HG03520 (cell line): ENCODE measurements at regions not wholly inside any gene's neighbourhood (a gene's known extent, or its start where the extent isn't known, plus 50 kb on each side); places are given as distances from the start of the nearest gene placed in this dataset.
"Not testable (repeated sequence)": the region's sequence is repeated elsewhere in the genome, so short reads cannot be mapped to it uniquely, and the experiment has no call there.

Source experiments
- ATAC-seq: cut with Tn5 transposase; IDR thresholded peaks from one replicate; pipeline ENCODE4 v1.9.1; 2021; ENCODE audit warnings: mild to moderate bottlenecking, moderate library complexity; ENCODE audit not compliant: unreplicated experiment

DNA sequence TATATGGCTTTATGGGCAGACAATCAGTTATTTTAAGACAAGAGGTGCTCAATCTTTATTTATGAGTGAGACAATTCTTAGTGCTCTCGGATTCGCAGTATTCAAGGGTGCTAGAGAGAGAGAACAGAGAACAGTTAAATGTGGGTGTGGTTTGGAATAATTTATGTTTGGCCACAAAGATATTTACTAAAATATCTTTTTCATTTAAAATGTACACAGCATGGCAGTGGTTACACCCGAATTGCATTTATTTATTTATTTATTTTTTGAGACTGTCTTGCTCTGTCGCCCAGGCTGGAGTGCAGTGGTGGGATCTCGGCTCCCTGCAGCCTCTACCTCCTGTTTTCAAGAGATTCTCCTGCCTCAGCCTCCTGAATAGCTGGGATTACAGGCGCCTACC lies 109.2 kb downstream of the CDCA7 start:
- no peak for ATAC-seq

DNA sequence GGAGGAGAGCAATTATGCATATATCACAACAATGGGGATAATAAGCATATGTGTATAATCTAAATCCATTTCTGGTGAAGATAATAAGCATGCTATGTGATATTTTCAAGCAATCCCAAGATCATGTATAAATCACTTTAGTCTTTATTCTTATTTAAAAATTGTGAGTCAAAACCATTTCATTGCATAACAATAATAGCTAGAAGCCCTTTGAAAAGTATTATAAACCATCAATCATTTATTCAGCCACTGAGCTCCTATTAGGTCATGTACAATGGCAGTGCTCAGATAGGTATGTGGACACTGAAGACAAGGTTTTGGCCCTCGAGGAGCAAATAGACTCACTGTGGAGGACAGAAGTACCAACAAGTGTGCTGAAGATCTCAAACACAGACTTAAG lies 113.1 kb downstream of the CDCA7 start:
- no peak for ATAC-seq

DNA sequence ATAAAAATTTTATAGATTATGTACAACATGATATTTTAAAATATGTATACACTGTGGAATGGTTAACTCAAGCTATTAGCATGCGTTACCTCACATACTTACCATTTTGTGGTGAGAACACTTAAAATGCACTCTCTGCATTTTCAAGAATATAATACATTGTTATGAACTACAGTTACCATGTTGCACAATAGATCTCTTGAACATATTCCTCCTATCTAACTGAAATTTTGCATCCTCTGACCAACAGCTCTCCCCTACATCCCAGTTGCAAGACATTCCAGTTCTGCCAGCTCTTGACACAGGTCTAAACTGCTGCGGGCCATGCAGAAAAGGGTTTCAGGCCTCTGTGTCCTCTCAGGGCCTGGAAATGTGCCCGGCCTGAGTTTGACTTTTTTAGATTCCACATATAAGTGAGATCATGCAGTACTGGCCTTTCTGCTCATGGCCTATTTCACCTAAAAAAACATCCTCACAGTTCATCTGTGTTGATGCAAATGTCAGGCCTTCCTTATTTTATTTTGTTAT lies 113.7 kb downstream of the CDCA7 start:
- no peak for ATAC-seq

DNA sequence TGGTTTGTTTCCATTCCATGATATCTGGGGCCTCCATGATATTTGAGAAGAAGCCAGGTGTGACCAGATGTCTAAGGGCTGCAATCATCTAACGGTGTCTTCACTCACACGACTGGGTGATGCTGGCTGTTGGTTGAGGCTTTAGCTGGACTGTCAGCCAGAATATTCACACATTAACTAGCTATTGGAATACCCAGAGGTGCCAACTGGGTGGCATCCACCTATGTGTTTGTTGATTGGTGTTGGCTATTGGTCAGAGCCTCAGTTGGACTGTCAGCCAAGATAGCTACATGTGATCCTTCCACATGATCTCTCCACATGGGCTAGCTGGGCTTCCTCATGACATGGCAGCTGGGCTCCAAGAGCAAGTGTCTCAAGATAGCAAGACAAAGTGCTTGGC lies 117.4 kb downstream of the CDCA7 start:
- ATAC-seq, result no peak

DNA sequence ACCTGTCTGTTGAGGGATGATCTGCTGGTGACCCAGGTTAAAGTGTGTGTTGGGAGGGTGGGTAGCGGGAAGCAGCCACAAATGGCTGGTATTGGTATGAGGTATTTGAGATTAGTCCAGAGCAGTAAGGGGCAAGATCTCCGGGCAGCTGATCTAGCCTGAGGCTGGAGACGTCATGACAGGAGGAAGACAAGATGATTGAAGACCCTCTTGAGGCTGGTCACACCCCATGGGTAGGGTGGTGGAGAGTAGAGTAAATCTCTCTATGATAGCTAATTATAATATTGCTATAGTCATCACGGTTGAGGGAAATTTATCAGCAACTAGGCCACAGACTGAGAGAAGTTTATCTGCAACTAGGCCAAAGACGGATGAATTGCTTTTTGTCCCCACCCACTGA lies 128.5 kb downstream of the CDCA7 start:
- no peak for ATAC-seq

DNA sequence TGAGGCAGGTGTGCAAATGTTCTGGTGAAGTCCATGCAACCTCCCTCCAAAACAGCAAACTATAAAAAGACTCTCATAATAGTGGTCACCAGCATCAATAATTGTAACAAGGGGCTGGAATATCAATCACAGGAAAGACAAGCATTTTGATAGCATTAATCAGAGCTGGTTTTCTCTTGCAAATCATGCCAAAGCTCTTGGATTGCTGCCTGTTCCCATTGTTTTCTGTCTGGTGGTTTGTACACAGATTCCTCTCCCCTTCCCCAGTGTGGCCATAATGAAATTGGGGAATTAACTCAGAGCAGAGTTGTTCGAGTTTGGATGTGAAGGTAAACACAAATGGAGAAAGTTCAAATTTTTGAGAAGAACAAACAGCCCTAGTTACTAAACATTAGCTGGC lies 134.2 kb downstream of the CDCA7 start:
- no peak for ATAC-seq

DNA sequence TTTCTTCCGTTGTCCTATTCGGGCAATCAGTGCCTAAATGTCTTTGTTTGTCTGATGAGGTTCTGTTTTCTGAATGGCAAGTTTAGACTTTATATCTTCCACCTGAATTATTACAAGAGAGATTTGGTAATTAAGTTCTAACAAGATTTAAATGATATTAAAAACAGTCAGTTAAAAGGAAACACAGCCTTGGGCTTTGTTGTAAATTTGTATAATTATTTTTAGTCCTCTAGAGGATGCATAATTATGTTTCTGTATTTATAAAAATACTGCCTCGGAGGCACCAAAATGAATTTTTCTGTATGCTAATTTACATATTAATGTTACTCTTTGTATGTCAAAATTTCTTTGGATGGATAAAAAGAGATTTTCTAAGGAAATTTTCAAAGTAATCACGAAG lies 136.7 kb downstream of the CDCA7 start:
- ATAC-seq, result no peak

DNA sequence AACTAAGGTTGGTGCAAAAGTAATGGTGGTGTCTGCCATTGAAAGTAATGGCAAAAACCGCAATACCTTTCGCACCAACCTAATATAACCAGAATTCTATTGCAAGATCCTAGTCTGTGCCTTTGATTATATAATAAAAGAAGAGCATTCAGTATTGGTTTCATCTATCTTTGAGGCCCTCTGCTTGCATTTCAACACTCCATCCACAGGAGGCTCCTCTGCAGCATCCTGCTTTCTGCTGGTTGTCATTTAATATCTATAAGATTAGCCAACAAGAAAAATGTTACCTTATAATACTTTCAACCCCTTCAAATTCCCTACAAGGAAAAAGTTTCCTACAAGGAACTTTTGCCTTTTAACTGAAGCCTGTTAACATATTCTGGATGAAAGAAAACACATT lies 139.2 kb downstream of the CDCA7 start:
- ATAC-seq, result no peak

DNA sequence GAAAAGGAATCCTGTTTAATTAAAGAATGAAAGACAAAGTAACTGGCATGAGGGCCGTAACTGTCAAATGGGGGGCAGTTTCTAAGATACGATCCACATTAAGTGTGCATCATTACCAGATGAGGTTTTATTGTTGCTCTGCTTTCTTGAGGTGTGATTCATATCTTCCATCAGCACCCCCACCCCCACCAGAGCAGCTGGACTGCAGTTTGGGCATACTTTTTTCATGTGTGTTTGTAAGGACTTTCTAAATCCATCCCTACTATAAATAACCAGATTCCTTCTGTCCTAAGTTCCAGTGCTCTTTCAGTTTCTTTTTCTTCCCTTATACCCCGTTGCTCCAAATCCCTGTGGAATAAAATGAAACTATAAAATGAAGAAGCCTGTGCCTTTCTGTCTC lies 142.1 kb downstream of the CDCA7 start:
- no peak for ATAC-seq

DNA sequence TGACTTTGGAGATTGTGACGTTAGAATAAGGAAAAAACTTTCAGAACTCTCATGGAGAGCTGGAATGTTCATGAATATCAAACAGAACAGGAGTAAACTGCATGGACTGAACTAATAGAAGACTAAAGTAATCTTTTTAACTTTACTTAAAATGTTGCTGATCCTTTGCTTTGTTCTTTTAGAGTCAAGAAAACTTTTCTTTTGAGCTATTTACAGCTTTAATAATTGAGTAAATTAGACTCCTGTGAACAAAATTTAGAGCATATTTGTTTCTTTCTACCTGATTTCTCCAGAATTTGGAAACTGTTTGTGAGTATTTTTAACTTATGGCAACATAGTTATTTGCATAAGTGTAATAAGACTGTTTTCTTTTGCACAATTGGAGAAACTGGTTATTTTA lies 146.3 kb downstream of the CDCA7 start:
- ATAC-seq, result no peak

DNA sequence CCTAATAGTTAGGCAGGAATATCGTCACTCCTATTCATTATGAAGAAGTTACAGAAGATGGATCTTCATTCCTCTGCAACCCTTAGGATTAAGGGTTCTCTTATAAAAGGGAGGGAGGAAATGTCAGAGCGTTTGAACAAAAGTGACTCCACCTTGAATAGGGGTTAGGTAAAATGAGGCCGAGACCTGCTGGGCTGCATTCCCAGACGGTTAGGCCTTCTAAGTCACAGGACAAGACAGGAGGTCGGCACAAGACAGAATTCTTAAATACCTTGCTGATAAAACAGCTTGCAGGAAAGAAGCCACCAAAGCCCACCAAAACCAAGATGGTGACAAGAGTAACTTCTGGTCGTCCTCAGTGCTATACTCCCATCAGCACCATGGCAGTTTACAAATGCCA lies 147.6 kb downstream of the CDCA7 start:
- ATAC-seq, result no peak

DNA sequence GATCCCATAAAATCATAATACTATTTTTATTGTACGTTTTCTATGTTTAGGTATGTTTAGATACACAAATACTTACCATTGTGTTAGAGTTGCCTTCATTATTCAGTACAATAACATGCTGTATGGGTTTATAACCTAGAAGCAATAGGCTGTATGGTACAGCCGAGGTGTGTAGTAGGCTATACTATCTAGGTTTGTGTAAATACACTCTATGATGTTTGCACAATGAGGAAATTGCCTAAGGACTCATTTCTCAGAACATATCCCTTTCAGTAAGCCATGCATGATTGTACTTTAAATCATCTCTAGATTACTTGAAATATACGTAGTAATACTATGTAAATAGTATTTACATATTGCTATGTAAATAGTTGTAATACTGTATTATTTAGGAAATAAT lies 156.7 kb downstream of the CDCA7 start:
- no peak for ATAC-seq

DNA sequence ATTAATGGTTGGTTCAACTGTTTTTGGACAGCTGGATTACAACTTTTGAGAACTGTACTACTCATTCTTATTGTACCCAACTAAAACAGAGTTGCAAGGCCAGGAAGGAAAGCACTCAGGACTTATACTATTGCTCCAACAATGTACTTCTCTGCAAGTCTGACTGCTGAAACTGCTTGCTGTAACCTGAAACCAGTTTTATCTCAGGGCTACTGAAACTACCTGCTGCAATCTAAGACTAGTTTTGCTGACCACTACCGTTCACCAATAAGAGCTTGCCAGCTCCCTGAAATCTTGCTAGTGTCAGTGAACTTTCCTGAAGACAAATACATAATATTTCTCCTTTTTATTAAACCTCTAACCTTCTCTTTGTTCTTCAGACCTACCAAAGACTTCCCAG lies 157.3 kb downstream of the CDCA7 start:
- ATAC-seq, result no peak

DNA sequence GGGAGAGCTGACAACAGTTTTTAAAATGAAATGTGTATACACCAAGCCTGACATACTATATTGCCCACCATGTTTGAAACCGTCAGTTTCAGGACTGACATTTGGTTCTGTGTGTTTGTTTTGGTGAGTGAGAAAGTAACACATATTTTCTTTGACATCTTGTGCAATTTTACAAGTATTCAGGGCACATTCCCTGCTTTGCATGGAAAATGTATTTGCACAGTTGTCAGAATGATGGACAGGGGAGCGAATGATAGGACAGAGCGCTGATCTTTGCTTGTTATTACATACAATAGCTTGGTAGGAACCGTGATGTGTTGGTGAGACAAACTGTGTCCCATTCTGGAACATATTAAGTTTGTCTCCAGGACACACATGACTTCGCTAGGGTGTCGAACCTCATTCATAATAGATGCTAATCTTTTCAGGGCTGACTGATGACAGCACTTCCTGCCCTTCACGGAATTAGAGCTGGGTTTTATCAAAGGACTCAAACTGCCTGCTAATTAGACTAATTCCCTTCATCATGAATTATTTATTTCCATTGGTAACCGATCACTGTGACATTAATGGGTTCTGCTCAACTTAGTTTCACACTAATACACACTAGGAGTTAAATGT lies 158.5 kb downstream of the CDCA7 start:
- no peak for ATAC-seq

DNA sequence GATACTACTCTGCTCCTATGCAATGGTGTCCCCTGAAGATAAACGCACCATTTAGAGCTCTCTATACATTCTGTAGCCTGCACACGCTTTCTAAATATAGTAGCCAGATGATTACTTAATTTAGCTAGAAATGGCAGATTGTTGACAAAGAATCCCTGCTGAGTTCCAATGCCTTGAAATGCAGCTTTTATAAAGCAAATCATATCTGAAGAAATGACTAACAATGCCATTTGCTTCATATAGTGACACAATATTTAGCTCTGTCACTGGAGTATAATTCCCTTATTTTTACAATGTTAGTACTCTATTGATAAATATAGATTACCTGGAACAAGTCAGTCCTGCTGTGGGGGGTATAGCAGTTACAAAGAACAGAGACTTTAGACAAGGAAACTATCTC lies 166.2 kb downstream of the CDCA7 start:
- ATAC-seq, result no peak

DNA sequence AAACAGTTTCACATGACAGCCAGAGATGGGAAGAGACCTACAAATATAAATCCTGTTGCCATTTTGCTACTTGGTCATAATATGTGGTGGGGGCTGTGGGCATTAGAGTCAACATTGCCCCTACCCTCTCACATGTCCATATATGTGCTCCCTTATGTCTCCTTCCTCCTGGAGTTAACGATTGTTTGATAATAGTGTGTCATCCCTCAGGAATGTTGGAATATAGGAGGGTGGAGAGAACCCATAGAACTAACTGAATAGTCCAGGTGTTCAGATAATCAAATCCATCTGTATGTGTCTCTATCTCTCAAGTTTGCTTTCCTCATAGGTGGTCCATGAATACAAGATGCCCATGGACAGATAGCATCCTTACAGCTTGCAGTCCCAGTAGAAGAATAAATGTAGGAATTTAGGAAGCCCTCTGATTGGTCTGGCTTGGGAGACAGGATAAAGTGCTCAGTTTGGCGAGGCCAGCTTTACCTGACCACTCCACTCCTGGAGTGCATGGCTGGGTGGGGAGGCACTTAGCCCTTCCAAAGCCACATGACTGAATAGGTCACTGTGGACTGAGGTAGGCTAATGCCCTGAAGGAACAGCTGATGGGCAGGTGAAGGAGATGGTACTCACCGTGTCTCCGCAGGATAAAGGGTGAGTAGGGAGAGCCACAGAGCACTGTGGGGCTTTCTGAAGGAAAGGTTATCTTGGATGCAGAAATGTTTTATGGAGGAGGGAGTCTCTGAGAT lies 166.9 kb downstream of the CDCA7 start:
- ATAC-seq, result no peak

DNA sequence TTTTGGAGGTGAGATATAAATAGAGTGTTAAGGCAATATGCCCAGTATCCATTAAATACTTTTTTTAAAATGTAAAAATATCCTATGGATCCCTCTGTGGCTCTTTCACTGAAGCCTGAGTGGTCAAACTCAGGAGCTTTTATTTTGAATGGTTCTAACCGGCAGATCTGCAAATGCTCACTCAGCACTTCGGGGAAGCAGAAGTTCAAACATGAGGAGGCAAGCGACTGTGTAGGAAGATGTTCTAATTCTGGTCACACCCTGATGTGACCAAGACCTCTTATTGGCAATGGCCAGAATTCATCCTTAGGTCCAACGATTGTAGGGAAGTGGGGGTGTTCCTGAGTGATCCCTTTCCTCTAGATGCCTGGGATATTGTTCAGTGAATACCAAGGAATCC lies 168.8 kb downstream of the CDCA7 start:
- ATAC-seq, result no peak

DNA sequence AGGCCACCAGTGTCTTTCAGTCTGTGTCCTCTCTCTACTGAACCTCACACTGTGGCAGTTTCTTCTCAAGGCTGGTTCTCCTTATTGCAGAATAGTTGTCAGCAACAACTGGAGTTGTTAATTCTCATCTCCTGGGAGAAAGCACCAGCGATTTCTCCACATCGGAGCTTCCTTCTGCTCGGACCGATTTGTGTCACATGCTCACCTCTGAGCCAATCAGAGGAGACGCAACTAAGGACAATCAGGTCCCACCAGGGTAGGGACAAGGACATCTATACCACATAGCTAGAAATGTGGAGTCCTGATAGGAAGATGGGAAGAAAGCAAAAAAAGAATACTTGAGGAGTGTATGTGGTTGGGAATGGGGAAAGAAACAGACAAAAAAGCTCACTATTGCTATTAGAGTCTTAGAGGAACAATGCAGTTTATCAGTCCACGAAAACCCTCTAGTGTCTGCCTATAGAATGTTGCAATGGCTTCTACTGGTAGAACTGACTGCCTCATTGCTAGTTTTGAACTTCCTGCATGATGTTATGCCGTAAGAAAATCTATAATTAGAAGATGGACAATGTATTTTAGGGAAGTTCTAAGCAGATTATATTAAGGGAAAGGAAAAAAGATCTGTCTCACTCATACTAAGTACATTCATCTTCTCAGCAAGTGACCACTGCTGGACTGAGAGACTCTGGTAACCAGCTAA lies 169.7 kb downstream of the CDCA7 start:
- ATAC-seq, result no peak

DNA sequence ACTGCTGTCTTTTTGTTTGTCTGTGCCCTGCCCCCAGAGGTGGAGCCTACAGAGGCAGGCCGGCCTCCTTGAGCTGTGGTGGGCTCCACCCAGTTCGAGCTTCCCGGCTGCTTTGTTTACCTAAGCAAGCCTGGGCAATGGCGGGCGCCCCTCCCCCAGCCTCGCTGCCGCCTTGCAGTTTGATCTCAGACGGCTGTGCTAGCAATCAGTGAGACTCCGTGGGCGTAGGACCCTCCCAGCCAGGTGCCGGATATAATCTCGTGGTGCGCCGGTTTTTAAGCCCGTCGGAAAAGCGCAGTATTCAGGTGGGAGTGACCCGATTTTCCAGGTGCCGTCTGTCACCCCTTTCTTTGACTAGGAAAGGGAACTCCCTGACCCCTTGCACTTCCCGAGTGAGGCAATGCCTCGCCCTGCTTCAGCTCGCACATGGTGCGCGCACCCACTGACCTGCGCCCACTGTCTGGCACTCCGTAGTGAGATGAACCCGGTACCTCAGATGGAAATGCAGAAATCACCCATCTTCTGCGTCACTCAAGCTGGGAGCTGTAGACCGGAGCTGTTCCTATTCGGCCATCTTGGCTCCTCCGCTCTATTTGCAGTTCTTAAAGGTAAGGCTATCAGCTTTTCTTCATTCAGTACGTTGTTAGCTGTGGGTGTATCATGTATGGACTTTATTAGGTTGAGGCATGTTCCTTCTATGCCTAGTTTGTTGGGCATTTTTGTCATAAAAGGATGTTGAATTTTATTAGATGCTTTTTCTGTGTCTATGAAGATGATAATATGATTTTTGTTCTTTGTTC lies 178.3 kb downstream of the CDCA7 start:
- ATAC-seq, result not testable (repeated sequence)

DNA sequence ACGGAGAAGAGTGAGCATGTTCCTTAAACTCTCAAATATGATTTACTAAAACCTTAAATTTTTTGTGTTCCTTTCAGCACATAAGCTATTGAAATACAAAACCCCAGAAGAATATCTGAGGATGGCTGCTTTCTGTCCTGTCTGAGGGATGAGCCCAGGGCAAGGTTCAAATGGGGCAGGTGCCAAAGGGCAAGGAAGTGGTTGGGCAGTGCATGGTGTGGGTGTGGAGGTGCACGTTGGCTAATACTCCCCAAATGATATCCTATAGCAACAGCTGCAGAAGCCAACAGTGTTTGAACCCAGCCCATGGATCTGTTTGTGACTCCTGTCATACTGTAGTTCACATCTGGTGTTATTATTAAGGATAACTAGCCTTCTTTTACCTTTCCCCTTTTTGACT lies 183.0 kb downstream of the CDCA7 start:
- no peak for ATAC-seq

DNA sequence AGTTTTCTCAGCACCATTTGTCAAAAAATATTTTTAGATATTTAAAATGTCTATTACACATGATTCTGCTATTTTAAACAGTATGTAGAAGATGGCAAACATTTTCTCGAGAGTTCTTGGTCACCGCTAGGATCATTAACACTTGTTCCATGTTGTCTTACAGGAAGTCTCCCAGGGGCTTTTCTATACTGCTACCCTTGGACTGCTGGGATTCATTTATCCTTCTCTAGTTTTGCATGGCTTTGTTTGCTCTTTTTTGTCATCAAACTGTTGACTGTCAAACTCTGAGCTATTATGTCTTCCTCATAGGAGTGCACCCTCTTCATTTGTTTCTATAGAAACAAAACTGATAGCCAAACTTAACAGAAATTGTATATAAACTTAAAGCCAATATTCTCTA lies 184.9 kb downstream of the CDCA7 start:
- ATAC-seq, result no peak
